Subcutaneous abdominal adipose tissue (tissue), 5 donors: ENCODE measurements at regions not wholly inside any gene's neighbourhood (a gene's known extent, or its start where the extent isn't known, plus 50 kb on each side); places are given as distances from the start of the nearest gene placed in this dataset.

Source experiments
- H3K27ac ChIP-seq: one replicate; pipeline ENCODE4 v1.7.0; 2013; ENCODE audit warnings: low read depth, mild to moderate bottlenecking, inconsistent platforms, low read length, moderate library complexity
- H3K27me3 ChIP-seq, 5 donors: one replicate each; pipeline ENCODE4 v1.7.0; 2013; ENCODE audit warnings: low read length in 5 of 5, inconsistent platforms in 1 of 5; ENCODE audit not compliant: control insufficient read depth in 5 of 5, insufficient read depth in 4 of 5
- H3K36me3 ChIP-seq, 5 donors: one replicate each; pipeline ENCODE4 v1.7.0; 2013; ENCODE audit warnings: low read length in 5 of 5; ENCODE audit not compliant: control insufficient read depth in 5 of 5, insufficient read depth in 5 of 5
- H3K4me1 ChIP-seq, 5 donors: one replicate each; pipeline ENCODE4 v1.7.0; 2013; ENCODE audit warnings: low read length in 5 of 5, mild to moderate bottlenecking in 3 of 5, moderate library complexity in 1 of 5; ENCODE audit not compliant: control insufficient read depth in 5 of 5, insufficient read depth in 5 of 5
- H3K4me3 ChIP-seq, 5 donors: one replicate each; pipeline ENCODE4 v1.7.0; 2013; ENCODE audit warnings: low read length in 5 of 5, low read depth in 1 of 5
- H3K9ac ChIP-seq, 5 donors: one replicate each; pipeline ENCODE4 v1.7.0; 2013; ENCODE audit warnings: low read length in 5 of 5, mild to moderate bottlenecking in 4 of 5, moderate library complexity in 3 of 5
- H3K9me3 ChIP-seq, 5 donors: one replicate each; pipeline ENCODE4 v1.7.0; 2013; ENCODE audit warnings: low read length in 5 of 5; ENCODE audit not compliant: control insufficient read depth in 5 of 5
- donor health status: healthy.
- donor health status: healthy.
- donor health status: healthy.
- donor health status: healthy.
- donor health status: healthy.

DNA sequence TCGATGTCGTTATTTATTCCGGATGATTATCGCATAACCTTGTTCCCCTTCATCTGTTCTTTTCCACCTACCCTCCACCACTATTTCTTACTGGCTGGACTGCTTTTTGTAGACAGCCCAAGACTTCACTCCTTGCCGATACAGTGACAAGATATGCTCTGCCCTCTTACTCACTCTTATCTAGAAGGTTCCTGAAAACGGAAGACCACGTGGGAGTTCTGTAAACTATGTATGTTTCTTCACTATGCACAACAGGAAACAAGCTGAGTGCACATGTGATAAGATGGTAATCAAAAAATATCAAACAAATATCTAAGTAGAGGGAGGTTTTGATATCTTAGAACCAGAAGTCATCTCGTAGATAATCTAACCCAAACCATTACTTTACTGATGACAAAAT, 122.9 kb upstream of the ARHGAP20 start:
- Histone ChIP-seq H3K4me3 (no peak overlapping the region), H3K27me3 (no peaks in the 10 kb centered on the region), H3K27ac (no peak overlapping the region), H3K9me3 (no peaks in the 10 kb centered on the region), H3K36me3 (no peaks in the 10 kb centered on the region), H3K4me1 (no peaks in the 10 kb centered on the region), H3K9ac (no peak overlapping the region)

DNA sequence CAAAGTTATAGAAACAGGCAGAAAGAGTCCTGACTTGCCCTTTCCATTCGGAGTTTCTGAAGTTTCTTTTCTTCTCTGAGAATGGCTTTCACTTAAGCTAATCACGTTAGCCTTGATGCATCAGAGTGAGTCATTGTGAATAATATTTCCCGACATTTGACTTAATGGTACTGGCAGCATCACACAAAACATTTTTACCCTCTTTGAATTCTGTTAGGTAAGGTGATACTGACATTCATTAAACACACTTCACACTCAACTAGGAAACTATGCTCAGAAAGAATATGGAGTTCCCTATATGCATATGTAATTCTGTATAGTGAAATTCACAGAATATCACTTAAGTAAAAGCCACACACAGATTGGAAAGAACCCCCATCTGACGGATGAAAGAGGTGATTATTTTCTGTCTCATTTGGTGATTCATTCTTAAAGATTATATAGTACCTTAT, 120.8 kb upstream of the ARHGAP20 start:
- Histone ChIP-seq H3K27ac (no peak overlapping the region), H3K9ac (no peak overlapping the region), H3K4me1 (peaks cover 0 to 3% (median under 1%) of the 10 kb centered on the region in 5 donors), H3K4me3 (no peak overlapping the region), H3K36me3 (no peaks in the 10 kb centered on the region), H3K27me3 (no peaks in the 10 kb centered on the region), H3K9me3 (no peaks in the 10 kb centered on the region)

DNA sequence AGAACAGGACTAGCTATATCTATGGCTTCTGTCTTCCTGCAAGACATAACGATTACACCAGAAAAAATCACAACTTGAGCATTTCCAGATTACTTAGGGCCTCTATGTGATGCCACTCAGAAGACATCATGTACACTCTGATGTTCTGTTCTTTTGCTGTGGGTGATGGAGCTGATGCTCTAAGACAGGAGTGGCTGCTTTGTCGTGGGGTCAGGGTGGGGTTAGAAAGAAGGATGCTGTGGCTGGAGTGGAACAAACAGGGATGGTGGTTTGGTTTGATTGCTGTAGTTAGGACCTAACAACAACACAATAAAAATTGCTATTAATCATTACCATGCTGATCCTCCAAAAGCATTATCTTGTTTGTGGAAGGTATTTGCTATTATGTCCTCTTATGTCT, 120.3 kb upstream of the ARHGAP20 start:
- no peak overlapping the region for H3K4me3 ChIP-seq
- H3K9me3 ChIP-seq, result no peaks in the 10 kb centered on the region
- peaks cover 0 to 7% (median 6%) of the 10 kb centered on the region in 5 donors for H3K4me1 ChIP-seq
- no peak overlapping the region for H3K9ac ChIP-seq
- no peaks in the 10 kb centered on the region for H3K36me3 ChIP-seq
- H3K27me3 ChIP-seq, result no peaks in the 10 kb centered on the region
- no peak overlapping the region for H3K27ac ChIP-seq

- no peak overlapping the region for H3K4me3 ChIP-seq
- H3K27ac ChIP-seq, result no peak overlapping the region
- no peak overlapping the region for H3K9ac ChIP-seq
- H3K27me3 ChIP-seq, result no peaks in the 10 kb centered on the region
- no peaks in the 10 kb centered on the region for H3K9me3 ChIP-seq
- peaks cover 0 to 8% (median 6%) of the 10 kb centered on the region in 5 donors for H3K4me1 ChIP-seq
- H3K36me3 ChIP-seq, result no peaks in the 10 kb centered on the region
Observed at GRCh38 chr11:110832080-110832479, 119.8 kb upstream of the ARHGAP20 start.

DNA sequence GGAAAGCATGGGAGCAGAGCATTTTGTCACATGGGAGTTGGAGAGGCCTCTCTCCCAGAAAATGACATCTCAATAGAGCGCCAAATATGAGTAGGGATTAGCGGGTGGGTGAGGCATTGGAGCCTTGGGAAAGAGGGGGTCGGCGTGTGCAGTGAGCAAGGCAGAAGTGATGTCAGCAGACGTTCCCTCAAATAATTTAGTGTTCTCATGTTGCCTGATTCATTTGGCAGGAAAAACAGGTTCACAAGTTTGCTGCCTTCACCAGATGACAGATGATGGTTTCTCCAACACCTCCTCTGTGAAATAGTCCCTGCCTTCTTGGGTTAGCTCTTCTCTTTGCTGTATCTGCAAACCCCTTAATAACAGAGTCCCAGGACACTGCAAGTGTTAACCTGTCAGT, 118.5 kb upstream of the ARHGAP20 start:
- Histone ChIP-seq H3K9me3 (no peaks in the 10 kb centered on the region), H3K36me3 (no peaks in the 10 kb centered on the region), H3K27ac (no peak overlapping the region)

GRCh38 chr11:110830344-110830743, 118.1 kb upstream of the ARHGAP20 start:
- Histone ChIP-seq H3K9me3 (no peaks in the 10 kb centered on the region), H3K27ac (no peak overlapping the region), H3K27me3 (no peaks in the 10 kb centered on the region), H3K36me3 (no peaks in the 10 kb centered on the region), H3K4me3 (no peak overlapping the region), H3K4me1 (peaks cover 0 to 8% (median 6%) of the 10 kb centered on the region in 5 donors), H3K9ac (no peak overlapping the region)

More for the DNA sequence above, 118.5 kb upstream of the ARHGAP20 start:
- Histone ChIP-seq H3K4me3 (no peak overlapping the region), H3K9ac (no peak overlapping the region), H3K27me3 (no peaks in the 10 kb centered on the region), H3K4me1 (peaks cover 0 to 8% (median 6%) of the 10 kb centered on the region in 5 donors)

DNA sequence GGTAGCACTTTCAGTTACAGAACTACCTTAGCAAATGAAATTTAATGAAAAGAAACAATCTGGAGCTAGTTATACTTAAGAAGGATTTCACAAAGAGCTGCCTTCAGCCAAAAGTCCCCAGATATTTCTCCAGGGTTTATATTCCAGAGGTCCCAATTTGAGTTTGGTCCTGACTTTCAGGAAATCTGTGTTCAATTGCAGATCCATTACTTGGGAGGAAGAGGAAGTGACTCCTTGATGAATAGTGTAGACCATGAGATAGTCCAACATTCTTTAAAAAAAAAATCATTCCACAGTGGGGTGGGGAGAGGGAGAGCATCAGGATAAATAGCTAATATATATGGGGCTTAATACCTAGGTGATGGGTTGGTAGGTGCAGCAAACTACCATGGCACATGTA, 117.6 kb upstream of the ARHGAP20 start:
- H3K27me3 ChIP-seq, result no peaks in the 10 kb centered on the region
- no peak overlapping the region for H3K4me3 ChIP-seq
- peaks cover 0 to 8% (median 6%) of the 10 kb centered on the region in 5 donors for H3K4me1 ChIP-seq
- no peak overlapping the region for H3K9ac ChIP-seq
- no peaks in the 10 kb centered on the region for H3K9me3 ChIP-seq
- H3K36me3 ChIP-seq, result no peaks in the 10 kb centered on the region
- no peak overlapping the region for H3K27ac ChIP-seq

- Histone ChIP-seq H3K9ac (no peak overlapping the region), H3K4me3 (no peak overlapping the region), H3K27ac (no peak overlapping the region), H3K36me3 (no peaks in the 10 kb centered on the region), H3K4me1 (peaks cover 0 to 8% (median 6%) of the 10 kb centered on the region in 5 donors), H3K27me3 (no peaks in the 10 kb centered on the region), H3K9me3 (no peaks in the 10 kb centered on the region)
Observed at GRCh38 chr11:110828086-110828485, 115.8 kb upstream of the ARHGAP20 start.

DNA sequence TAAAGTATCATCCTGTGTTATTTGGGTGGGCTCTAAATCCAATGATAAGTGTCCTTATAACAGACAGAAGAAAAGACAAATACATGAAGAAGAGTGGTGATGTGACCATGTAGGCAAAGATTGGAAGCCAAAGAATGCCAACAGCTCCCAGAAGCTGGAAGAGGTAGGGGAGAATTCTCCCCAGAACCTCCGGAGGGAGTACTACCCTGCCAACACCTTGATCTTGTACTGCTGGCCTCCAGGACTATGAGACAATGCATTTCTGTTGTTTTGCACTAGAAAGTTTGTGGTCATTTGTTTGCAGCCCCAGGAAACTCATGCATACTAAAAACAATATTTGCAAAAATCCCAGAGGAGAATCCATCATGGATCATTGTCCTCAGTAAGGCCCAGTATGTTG, 115.0 kb upstream of the ARHGAP20 start:
- peaks cover 0 to 8% (median 6%) of the 10 kb centered on the region in 5 donors for H3K4me1 ChIP-seq
- no peaks in the 10 kb centered on the region for H3K27me3 ChIP-seq
- H3K36me3 ChIP-seq, result no peaks in the 10 kb centered on the region
- no peak overlapping the region for H3K27ac ChIP-seq
- H3K9ac ChIP-seq, result no peak overlapping the region
- H3K4me3 ChIP-seq, result no peak overlapping the region
- no peaks in the 10 kb centered on the region for H3K9me3 ChIP-seq

DNA sequence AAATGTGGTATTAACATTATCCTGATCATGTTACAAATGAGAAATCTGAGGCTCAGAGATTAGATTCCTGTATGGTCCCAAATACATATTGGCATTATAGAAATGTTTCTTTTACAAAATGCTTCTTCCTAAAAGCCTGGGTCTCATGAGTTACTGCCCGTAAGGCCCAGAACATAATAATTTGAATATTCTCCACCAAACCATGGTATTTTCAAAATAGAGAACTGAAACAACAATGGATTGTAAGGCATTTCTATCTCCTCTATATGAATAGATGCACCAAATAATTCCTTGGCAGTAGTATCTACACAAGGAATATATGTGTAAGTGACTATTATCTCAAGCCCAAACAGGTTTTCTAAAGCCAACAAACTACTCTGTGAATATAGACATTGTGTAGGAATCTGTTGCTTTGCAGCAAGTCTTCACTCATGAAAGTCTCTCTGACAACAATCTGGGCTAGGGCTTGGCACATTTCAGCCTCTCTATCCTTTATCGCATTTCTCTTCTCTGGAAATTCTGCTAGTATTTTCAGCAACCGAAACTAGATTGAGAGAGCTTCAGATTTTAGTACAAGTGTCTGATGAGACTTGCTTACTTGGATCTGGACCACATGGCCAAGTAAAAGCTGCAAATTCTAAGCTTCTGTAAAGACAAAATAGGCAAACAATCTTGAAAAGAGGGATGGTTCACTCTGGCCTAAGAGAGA, 112.8 kb upstream of the ARHGAP20 start:
- Histone ChIP-seq H3K9ac (no peak overlapping the region), H3K36me3 (no peaks in the 10 kb centered on the region), H3K27ac (no peak overlapping the region), H3K4me1 (peaks cover 0 to 8% (median 6%) of the 10 kb centered on the region in 5 donors), H3K4me3 (no peak overlapping the region), H3K27me3 (no peaks in the 10 kb centered on the region), H3K9me3 (no peaks in the 10 kb centered on the region)
